GM12873 (cell line): ENCODE measurements at regions not wholly inside any gene's neighbourhood (a gene's known extent, or its start where the extent isn't known, plus 50 kb on each side); places are given as distances from the start of the nearest gene placed in this dataset.

Experiments
- TF ChIP-seq, protein P1 (sequence below): IDR thresholded peaks from 2 replicates; pipeline ENCODE4 v1.5.1; 2012; ENCODE audit warnings: low read depth, mild to moderate bottlenecking, moderate library complexity, low read length, control low read depth; ENCODE audit not compliant: insufficient read depth; ENCODE audit errors: missing control alignments

DNA sequence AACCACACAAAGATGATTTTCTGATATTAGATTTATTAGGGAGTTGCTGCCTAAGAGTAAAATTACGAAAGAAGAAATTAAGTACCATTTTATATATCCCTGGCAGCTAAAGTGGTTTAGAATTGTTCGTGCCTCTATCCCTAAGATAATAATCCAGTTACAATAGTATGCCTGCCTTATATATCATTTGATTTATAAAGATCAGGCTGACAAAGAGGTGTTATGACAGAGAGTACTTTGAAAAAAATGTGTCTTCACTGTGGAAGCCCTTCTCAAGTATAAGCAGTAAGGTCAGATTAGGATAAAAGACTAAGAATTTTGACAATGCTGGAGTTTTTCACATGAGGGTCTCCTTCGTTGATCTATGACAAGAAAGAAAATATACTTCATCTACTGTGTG lies 619.9 kb downstream of the ADGRL2 start:
- TF ChIP-seq, protein P1, sequence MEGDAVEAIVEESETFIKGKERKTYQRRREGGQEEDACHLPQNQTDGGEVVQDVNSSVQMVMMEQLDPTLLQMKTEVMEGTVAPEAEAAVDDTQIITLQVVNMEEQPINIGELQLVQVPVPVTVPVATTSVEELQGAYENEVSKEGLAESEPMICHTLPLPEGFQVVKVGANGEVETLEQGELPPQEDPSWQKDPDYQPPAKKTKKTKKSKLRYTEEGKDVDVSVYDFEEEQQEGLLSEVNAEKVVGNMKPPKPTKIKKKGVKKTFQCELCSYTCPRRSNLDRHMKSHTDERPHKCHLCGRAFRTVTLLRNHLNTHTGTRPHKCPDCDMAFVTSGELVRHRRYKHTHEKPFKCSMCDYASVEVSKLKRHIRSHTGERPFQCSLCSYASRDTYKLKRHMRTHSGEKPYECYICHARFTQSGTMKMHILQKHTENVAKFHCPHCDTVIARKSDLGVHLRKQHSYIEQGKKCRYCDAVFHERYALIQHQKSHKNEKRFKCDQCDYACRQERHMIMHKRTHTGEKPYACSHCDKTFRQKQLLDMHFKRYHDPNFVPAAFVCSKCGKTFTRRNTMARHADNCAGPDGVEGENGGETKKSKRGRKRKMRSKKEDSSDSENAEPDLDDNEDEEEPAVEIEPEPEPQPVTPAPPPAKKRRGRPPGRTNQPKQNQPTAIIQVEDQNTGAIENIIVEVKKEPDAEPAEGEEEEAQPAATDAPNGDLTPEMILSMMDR, result no peak

DNA sequence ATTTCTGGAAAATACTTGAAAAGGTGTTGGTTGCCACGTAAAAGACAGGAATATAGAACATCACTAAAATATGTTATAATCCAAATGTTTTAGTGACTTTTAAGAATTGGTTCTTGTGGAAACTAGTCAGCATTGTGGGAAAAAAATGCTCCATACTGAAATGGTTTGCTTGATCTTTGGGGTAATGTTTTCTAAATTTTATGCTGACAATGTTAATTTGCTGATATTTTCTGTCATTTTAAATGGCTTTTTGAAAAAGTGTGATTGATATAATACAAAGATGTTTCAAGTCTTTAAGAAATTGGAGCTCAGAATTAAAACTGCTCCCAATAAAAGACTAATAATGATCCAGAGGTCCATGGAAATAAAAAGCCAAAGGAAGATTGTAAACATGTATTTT lies 610.9 kb downstream of the ADGRL2 start:
- TF ChIP-seq, protein P1, result no peak

DNA sequence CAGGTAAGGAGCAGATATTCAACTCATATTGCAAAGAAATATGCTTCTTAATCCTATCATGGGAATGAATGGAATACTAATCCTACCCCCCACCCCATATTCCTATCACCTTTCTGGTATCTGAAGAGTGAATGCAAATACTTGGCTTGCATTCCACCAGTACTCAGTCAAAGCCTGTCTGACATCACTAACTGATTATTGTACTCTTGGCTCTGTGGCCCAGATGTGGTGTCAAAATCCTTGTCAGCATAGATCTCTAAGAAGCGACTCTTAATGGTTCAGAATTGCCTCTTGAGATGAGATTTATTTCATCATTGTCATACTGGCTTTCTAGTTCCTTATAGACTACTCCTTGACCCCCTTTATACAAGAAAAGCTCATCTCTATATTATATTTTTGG lies 604.6 kb downstream of the ADGRL2 start:
- TF ChIP-seq, protein P1, result no peak

DNA sequence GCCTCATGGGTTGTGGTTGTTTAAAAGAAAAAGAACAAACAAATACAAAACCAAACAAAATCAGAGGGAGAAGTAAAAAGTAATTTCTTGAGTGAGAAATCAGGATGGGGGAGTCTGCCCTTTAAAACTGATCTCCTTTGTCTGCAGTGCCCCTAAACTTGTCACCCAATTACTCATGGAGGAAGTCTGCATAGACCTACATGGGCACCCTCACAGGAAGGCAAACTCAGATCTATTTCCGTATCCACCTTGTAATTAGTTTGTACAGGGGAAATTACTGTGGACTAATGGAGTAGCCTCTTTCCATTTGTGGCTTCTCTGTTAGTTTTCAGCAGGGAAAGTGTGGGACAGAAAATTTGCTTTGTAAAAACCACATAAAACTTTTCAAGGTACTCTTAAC lies 600.4 kb downstream of the ADGRL2 start:
- TF ChIP-seq, protein P1, result no peak

DNA sequence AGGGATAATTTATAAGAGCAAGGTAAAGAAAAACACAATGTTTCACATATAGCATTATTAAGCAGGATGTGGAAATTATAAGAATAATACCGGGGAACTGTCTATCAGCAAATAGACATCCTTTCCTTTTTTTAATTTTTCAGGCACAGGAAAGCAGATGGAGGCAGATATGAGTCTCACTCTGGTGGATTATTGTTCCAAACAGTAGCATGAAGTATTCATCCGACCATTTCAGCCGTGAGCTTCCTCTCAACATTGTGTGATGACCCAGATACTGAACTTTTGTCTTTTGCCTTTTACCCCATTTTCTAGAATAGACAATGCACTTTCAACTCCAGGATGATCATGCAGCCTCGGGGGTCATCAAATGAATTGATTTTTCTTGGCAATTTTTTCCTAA lies 599.8 kb downstream of the ADGRL2 start:
- TF ChIP-seq, protein P1, result no peak

DNA sequence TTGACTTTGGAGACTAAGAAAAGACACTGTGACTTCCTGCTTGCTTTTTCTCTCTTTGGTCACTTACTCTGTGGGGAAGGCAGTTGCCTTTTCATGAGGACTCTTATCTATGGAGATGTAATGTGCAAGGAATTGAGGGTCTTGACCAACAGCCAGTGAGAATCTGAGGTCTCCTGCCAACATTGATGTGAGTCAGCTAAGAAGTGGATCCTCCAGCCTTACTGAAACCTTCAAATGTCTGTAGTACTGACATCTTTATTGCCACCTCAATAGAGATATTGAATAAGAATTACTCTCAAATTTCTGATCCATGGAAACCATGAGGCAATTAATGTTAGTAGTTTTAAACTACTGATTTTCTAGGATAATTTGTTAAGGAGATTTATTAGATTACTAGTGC lies 598.4 kb downstream of the ADGRL2 start:
- TF ChIP-seq, protein P1, result no peak

DNA sequence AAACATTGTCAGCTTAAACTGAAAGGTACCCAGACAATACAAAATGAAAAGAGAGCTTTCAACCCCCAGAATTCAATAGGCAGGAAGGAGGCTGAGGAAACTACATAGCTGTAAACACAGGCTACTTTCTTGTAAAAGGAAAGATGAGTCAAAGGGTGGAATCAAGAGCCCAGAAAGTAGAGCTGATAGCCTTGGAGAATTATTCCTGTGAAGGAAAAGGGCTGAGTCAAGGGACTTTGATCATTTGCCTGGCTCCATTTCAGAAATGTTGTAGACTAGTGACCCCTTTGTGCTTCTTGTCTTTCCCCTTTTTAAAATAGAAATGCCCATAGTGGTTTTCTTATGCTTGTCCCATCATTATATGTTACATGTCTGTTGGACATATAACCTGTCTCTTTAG lies 597.6 kb downstream of the ADGRL2 start:
- TF ChIP-seq, protein P1, result no peak

DNA sequence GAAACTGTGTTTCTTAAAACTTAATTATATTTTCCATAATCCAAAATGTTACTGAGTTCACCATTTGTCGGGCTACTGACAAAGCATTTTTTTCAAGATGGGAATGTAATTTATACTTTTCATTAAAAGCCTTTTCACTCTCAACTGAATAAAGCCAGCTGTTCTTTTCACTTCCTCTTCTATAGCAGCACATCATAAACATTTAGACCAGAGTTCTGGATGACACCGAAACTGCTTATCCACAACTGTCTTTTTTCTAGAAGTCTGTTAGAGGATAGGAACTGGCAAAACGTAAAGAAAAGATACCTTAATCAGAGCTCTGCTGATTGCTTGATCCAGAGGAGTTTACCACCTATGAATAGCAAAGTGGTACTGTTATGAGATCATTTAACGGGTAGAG lies 594.7 kb downstream of the ADGRL2 start:
- TF ChIP-seq, protein P1, result no peak
